GM19099 (cell line): ENCODE measurements at regions not wholly inside any gene's neighbourhood (a gene's known extent, or its start where the extent isn't known, plus 50 kb on each side); places are given as distances from the start of the nearest gene placed in this dataset.

Experiments
- POLR2A ChIP-seq: IDR thresholded peaks from 3 replicates; pipeline ENCODE4 v1.6.1; 2011; ENCODE audit warnings: low read depth; ENCODE audit not compliant: insufficient read length; ENCODE audit errors: extremely low read depth

- TF ChIP-seq POLR2A, result no peak
Observed at GRCh38 chr16:17942067-17942466, 394.5 kb downstream of the NPIPA8 start.

- TF ChIP-seq POLR2A, result no peak
Observed at GRCh38 chr16:17940584-17941364, 395.8 kb downstream of the NPIPA8 start.

GRCh38 chr16:17939723-17940122, 396.8 kb downstream of the NPIPA8 start:
- TF ChIP-seq POLR2A, result peak; percentile 26

GRCh38 chr16:17939122-17939536, 397.4 kb downstream of the NPIPA8 start:
- TF ChIP-seq POLR2A, result no peak

GRCh38 chr16:17938546-17938945, 398.0 kb downstream of the NPIPA8 start:
- TF ChIP-seq POLR2A, result no peak

- no peak for TF ChIP-seq POLR2A
Observed at GRCh38 chr16:17936766-17937402, 399.7 kb downstream of the NPIPA8 start.

GRCh38 chr16:17930280-17930679, 406.3 kb downstream of the NPIPA8 start:
- TF ChIP-seq POLR2A, result no peak

GRCh38 chr16:17926866-17927399, 409.6 kb downstream of the NPIPA8 start:
- TF ChIP-seq POLR2A, result no peak

GRCh38 chr16:17926461-17926860, 410.1 kb downstream of the NPIPA8 start:
- no peak for TF ChIP-seq POLR2A

GRCh38 chr16:17925761-17926160, 410.8 kb downstream of the NPIPA8 start:
- TF ChIP-seq POLR2A, result no peak

- no peak for TF ChIP-seq POLR2A
Observed at GRCh38 chr16:17921357-17921978, 415.1 kb downstream of the NPIPA8 start.

GRCh38 chr16:17917316-17918019, 419.1 kb downstream of the NPIPA8 start:
- no peak for TF ChIP-seq POLR2A

- no peak for TF ChIP-seq POLR2A
Observed at GRCh38 chr16:17915791-17916190, 420.7 kb downstream of the NPIPA8 start.

GRCh38 chr16:17914168-17914567, 422.4 kb downstream of the NPIPA8 start:
- TF ChIP-seq POLR2A, result no peak

- no peak for TF ChIP-seq POLR2A
Observed at GRCh38 chr16:17901309-17901708, 430.5 kb upstream of the XYLT1 start.

- no peak for TF ChIP-seq POLR2A
Observed at GRCh38 chr16:17899141-17899540, 428.4 kb upstream of the XYLT1 start.

- no peak for TF ChIP-seq POLR2A
Observed at GRCh38 chr16:17887963-17888362, 417.2 kb upstream of the XYLT1 start.
